HepG2 (cell line): ENCODE measurements at regions not wholly inside any gene's neighbourhood (a gene's known extent, or its start where the extent isn't known, plus 50 kb on each side); places are given as distances from the start of the nearest gene placed in this dataset.

Experiments
- ATAC-seq: fragments of 200-7000 bp; cut with Tn5 transposase; 3 replicates; pipeline ENCODE4 v1.9.1; 2020; ENCODE audit warnings: mild to moderate bottlenecking, moderate library complexity
- BruUV-seq: library from RNA; stranded (reverse); fragments of 400-500 nt; replicated peaks from 2 replicates; lab custom pipeline; 2021; lab: Mats Ljungman, UMichigan
- CTCF ChIA-PET: fragments of 300-600 bp; formaldehyde crosslinking; extraction: SDS; loops from one replicate; lab custom pipeline; 2021; ENCODE audit warnings: low total read pairs, inconsistent platforms, low intra/inter-chr PET ratio; lab: Yijun Ruan, JAX
- POLR2A ChIA-PET: fragments of 350-600 bp; sonication (Branson Sonifier 250); formaldehyde crosslinking; loops from one replicate; lab custom pipeline; 2020; ENCODE audit warnings: antibody characterized with exemption, inconsistent platforms; lab: Yijun Ruan, JAX
- DNase-seq: peaks from one replicate; pipeline ENCODE4 v3.0.0-alpha.2; 2015; ENCODE audit warnings: low spot score
- FAIRE-seq: peaks from 3 replicates; lab custom pipeline; 2011; peaks lifted over from hg19 to GRCh38; lab: Jason Lieb, UNC
- H2AFZ ChIP-seq: one replicate; pipeline ENCODE4 v1.6.1; 2011; ENCODE audit warnings: low read length, inconsistent platforms
- H3K27ac ChIP-seq: fragments of 300-600 bp; 3 replicates; pipeline ENCODE4 v1.8.0; 2011; ENCODE audit warnings: mixed run types, mild to moderate bottlenecking, mixed read lengths, low read length, inconsistent platforms; ENCODE audit not compliant: insufficient read depth; ENCODE audit errors: extremely low read length
- H3K27me3 ChIP-seq, 2 experiments: fragments of 200-600 bp in 1 of 2; 2 replicates in 1 of 2; 3 replicates in 1 of 2; pipeline versions ENCODE4 v1.6.0 to v1.8.0; 2011; ENCODE audit warnings: low read length in 2 of 2, mild to moderate bottlenecking in 2 of 2, moderate library complexity in 2 of 2, inconsistent platforms in 1 of 2; ENCODE audit not compliant: insufficient read depth in 2 of 2, control insufficient read depth in 1 of 2
- H3K36me3 ChIP-seq, 2 experiments: fragments of 200-600 bp in 1 of 2; replicated peaks in 1 of 2; 2 replicates in 1 of 2; 3 replicates in 1 of 2; pipeline versions ENCODE4 v1.5.1 to v1.8.0; 2011; ENCODE audit warnings: low read length in 2 of 2, inconsistent platforms in 1 of 2; ENCODE audit not compliant: insufficient read depth in 2 of 2, control insufficient read depth in 1 of 2
- H3K4me1 ChIP-seq: 2 replicates; pipeline ENCODE4 v1.5.1; 2012; ENCODE audit warnings: low read length, inconsistent platforms; ENCODE audit not compliant: insufficient read depth
- H3K4me2 ChIP-seq: 2 replicates; pipeline ENCODE4 v1.6.0; 2011; ENCODE audit warnings: low read depth, low read length, inconsistent platforms
- H3K4me3 ChIP-seq, 3 experiments: fragments of 200-600 bp in 1 of 3; sonication (generic), shearing (Covaris generic) in 1 of 3; replicated peaks in 1 of 3; 2 replicates each; pipeline ENCODE4 v1.5.1; 2011 to 2016; ENCODE audit warnings: low read length in 3 of 3, inconsistent platforms in 2 of 3, low read depth in 2 of 3, mild to moderate bottlenecking in 2 of 3, control low read depth in 1 of 3, mixed read lengths in 1 of 3; ENCODE audit not compliant: insufficient read depth in 1 of 3
- H3K79me2 ChIP-seq: one replicate; pipeline ENCODE4 v1.6.1; 2011; ENCODE audit warnings: low read length, inconsistent platforms; ENCODE audit not compliant: insufficient read depth
- H3K9ac ChIP-seq: 2 replicates; pipeline ENCODE4 v1.6.0; 2011; ENCODE audit warnings: mild to moderate bottlenecking, low read depth, low read length, inconsistent platforms; ENCODE audit not compliant: insufficient read depth
- H3K9me3 ChIP-seq: 2 replicates; pipeline ENCODE4 v1.5.1; 2012; ENCODE audit warnings: mild to moderate bottlenecking, low read length
- H4K20me1 ChIP-seq: 2 replicates; pipeline ENCODE4 v1.6.0; 2011; ENCODE audit warnings: inconsistent platforms, mild to moderate bottlenecking, low read length, moderate library complexity; ENCODE audit not compliant: insufficient read depth
- GFI1 ChIP-seq: sonication (generic); formaldehyde crosslinking; IDR thresholded peaks from 2 replicates; pipeline ENCODE4 v1.5.0; 2020; ENCODE audit warnings: missing genetic modification reagents, mild to moderate bottlenecking, borderline replicate concordance
- TARDBP ChIP-seq: sonication (generic); formaldehyde crosslinking; IDR thresholded peaks from 2 replicates; pipeline ENCODE4 v1.8.0; 2022; ENCODE audit warnings: mild to moderate bottlenecking, missing genetic modification reagents
- ZBTB39 ChIP-seq: sonication (generic); formaldehyde crosslinking; IDR thresholded peaks from 2 replicates; pipeline ENCODE4 v1.5.0; 2020; ENCODE audit warnings: missing genetic modification reagents
- ZEB1 ChIP-seq: IDR thresholded peaks from 2 replicates; pipeline ENCODE4 v1.6.1; 2012; ENCODE audit warnings: mild to moderate bottlenecking, low read depth, inconsistent platforms; ENCODE audit not compliant: insufficient replicate concordance
- ZFP1 ChIP-seq: IDR thresholded peaks from 2 replicates; pipeline ENCODE4 v1.6.1; 2016
- ZNF367 ChIP-seq: sonication (generic); formaldehyde crosslinking; IDR thresholded peaks from 2 replicates; pipeline ENCODE4 v1.4.0; 2020; ENCODE audit warnings: missing genetic modification reagents, borderline replicate concordance
- ZNF558 ChIP-seq: sonication (generic); formaldehyde crosslinking; IDR thresholded peaks from 2 replicates; pipeline ENCODE4 v1.9.0; 2022; ENCODE audit warnings: mild to moderate bottlenecking, missing genetic modification reagents, borderline replicate concordance
- ZNF768 ChIP-seq: sonication (generic); formaldehyde crosslinking; IDR thresholded peaks from 2 replicates; pipeline ENCODE4 v1.4.0; 2020; ENCODE audit warnings: missing genetic modification reagents
- WGBS: methylation state at CpG from one replicate; pipeline ENCODE4 v1.1.6; 2017; ENCODE audit warnings: low lambda C conversion rate; 5-methylcytosine and 5-hydroxymethylcytosine counted together
- in situ Hi-C: cut with HindIII; loops from 2 replicates; pipeline ENCODE4 v1.10.0; 2017; ENCODE audit warnings: low pct_unique_long_range_greater_than_20kb; ENCODE audit not compliant: extremely low pct_ligation_motif_present
- intact Hi-C: fragments of 100-400 bp; cut with micrococcal nuclease; formaldehyde crosslinking; loops from one replicate; pipeline ENCODE4 v1.10.0; 2022; ENCODE audit not compliant: unreplicated experiment
- TF ChIP-seq, protein P1 (sequence below): sonication (generic); formaldehyde crosslinking; IDR thresholded peaks from 2 replicates; pipeline ENCODE4 v1.5.1; 2020; ENCODE audit warnings: missing genetic modification reagents, mild to moderate bottlenecking, borderline replicate concordance
- TF ChIP-seq, protein P2 (sequence below): sonication (generic); formaldehyde crosslinking; IDR thresholded peaks from 2 replicates; pipeline ENCODE4 v1.4.0; 2020; ENCODE audit warnings: missing genetic modification reagents, borderline replicate concordance

DNA sequence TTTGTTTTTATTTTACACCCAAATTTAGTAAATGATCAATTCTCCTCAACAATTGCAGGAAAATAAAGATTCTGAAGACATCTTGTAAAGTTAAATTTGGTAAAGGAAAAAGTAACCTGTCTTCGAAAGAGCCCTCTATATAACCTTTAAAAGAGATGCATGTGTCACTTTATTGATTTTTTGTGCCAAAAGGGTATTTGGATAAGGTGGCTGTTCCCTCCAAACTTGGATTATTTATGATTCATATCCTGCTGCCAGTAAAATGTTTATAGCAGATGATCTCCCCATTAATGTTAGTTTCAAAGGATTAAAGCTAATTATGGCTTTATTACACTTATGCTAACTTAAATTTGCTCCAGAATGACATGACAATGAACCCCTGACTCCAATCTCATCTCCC lies 98.8 kb downstream of the DUSP6 start:
- no TSS peak for BruUV-seq
- H3K4me3 ChIP-seq = no peak overlapping the region
- DNase-seq = no peak
- H3K9me3 ChIP-seq = no peaks in the 10 kb centered on the region
- CTCF ChIA-PET = no interaction called here
- H4K20me1 ChIP-seq = no peaks in the 10 kb centered on the region
- WGBS = 2% methylated on average over 1 of the region's 1 CpG
- H3K4me2 ChIP-seq = no peak overlapping the region
- TF ChIP-seq, protein P1, sequence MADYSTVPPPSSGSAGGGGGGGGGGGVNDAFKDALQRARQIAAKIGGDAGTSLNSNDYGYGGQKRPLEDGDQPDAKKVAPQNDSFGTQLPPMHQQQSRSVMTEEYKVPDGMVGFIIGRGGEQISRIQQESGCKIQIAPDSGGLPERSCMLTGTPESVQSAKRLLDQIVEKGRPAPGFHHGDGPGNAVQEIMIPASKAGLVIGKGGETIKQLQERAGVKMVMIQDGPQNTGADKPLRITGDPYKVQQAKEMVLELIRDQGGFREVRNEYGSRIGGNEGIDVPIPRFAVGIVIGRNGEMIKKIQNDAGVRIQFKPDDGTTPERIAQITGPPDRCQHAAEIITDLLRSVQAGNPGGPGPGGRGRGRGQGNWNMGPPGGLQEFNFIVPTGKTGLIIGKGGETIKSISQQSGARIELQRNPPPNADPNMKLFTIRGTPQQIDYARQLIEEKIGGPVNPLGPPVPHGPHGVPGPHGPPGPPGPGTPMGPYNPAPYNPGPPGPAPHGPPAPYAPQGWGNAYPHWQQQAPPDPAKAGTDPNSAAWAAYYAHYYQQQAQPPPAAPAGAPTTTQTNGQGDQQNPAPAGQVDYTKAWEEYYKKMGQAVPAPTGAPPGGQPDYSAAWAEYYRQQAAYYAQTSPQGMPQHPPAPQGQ (CRISPR knock-in tag) = no peak
- TF ChIP-seq ZEB1 (no peak), ZBTB39 (CRISPR knock-in tag) (no peak), ZFP1 (CRISPR knock-in tag) (no peak), ZNF367 (no peak), GFI1 (no peak), ZNF768 (CRISPR knock-in tag) (no peak), ZNF558 (CRISPR knock-in tag) (no peak), TARDBP (CRISPR knock-in tag) (no peak)
- TF ChIP-seq, protein P2, sequence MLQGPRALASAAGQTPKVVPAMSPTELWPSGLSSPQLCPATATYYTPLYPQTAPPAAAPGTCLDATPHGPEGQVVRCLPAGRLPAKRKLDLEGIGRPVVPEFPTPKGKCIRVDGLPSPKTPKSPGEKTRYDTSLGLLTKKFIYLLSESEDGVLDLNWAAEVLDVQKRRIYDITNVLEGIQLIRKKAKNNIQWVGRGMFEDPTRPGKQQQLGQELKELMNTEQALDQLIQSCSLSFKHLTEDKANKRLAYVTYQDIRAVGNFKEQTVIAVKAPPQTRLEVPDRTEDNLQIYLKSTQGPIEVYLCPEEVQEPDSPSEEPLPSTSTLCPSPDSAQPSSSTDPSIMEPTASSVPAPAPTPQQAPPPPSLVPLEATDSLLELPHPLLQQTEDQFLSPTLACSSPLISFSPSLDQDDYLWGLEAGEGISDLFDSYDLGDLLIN = no peak
- FAIRE-seq = no peak
- no peak overlapping the region for H3K9ac ChIP-seq
- H3K27ac ChIP-seq = no peak overlapping the region
- no peaks in the 10 kb centered on the region for H3K36me3 ChIP-seq
- POLR2A ChIA-PET = no interaction called here
- H2AFZ ChIP-seq = no peak overlapping the region
- intact Hi-C loops = no loop called here
- no peaks in the 10 kb centered on the region for H3K79me2 ChIP-seq
- no peak for ATAC-seq
- H3K4me1 ChIP-seq = no peaks in the 10 kb centered on the region
- H3K27me3 ChIP-seq = no peaks in the 10 kb centered on the region
- in situ Hi-C loops = no loop called here
